Activated CD4-positive, alpha-beta T cell treated with anti-CD3 and anti-CD28 coated beads, Interleukin-2, amount 10 ng/mL, durations not matched to agents 24 days and 14 days (primary cell): ENCODE measurements at regions not wholly inside any gene's neighbourhood (a gene's known extent, or its start where the extent isn't known, plus 50 kb on each side); places are given as distances from the start of the nearest gene placed in this dataset.
"Not testable (repeated sequence)": the region's sequence is repeated elsewhere in the genome, so short reads cannot be mapped to it uniquely, and the experiment has no call there.

Source experiments
- DNase-seq: peaks from one replicate; pipeline ENCODE4 v3.0.0; 2022
- H3K27ac Mint-ChIP-seq: one replicate; pipeline ENCODE4 v1.8.0; 2022; ENCODE audit warnings: mild to moderate bottlenecking, mixed read lengths
- H3K27me3 Mint-ChIP-seq: one replicate; pipeline ENCODE4 v1.8.0; 2022; ENCODE audit warnings: mixed read lengths
- H3K36me3 Mint-ChIP-seq: one replicate; pipeline ENCODE4 v1.8.0; 2022; ENCODE audit warnings: low read depth, mild to moderate bottlenecking, mixed read lengths
- H3K4me1 Mint-ChIP-seq: one replicate; pipeline ENCODE4 v1.8.0; 2021; ENCODE audit warnings: mixed read lengths
- H3K4me3 Mint-ChIP-seq: one replicate; pipeline ENCODE4 v1.8.0; 2022; ENCODE audit warnings: mild to moderate bottlenecking, moderate library complexity, mixed read lengths
- H3K9me3 Mint-ChIP-seq: one replicate; pipeline ENCODE4 v1.8.0; 2021; ENCODE audit warnings: mixed read lengths
- intact Hi-C: fragments of 100-400 bp; cut with micrococcal nuclease; formaldehyde crosslinking; loops from one replicate; pipeline ENCODE4 v1.15.1; 2023

DNA sequence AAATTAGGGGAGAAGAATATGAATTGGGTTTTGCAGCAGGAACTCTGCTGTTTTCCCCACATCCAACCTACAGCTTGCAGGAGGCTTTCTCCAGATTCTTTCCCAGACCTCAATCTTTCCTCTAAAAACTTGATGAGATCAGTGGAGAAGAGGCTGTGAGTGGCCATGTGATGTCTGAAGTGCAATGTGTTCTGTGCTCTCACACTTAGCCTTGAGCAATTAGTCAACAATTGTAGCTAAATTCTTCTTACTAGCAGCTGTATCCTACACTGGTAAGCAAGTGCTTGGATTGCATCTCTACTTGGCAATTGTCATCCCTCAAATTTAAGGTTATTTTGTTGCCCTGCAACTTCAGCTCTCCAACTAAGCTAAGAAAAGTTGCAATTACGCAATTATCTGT, 807.3 kb upstream of the RGS18 start:
- H3K4me3 Mint-ChIP-seq = no peak overlapping the region
- no peaks in the 10 kb centered on the region for H3K4me1 Mint-ChIP-seq
- DNase-seq = no peak

DNA sequence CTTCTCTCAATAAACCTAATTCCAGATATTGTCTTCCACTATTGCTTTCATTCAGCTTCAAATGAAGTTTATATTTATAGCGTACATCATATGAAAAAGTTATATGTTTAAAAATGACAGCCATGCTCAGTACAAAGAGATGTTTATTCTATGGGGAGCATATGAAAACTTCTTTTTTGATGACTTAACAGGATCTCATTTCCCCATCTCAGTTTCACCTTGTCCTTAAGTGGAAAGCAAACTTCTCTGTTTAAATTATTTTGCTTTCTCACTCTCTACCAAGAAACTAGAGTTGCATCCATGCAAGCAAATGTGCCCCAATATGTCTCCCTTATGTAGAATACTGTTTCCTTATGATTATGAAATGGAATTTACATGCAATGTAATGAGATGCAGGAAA, 799.5 kb upstream of the RGS18 start:
- Mint-ChIP-seq H3K36me3 (no peaks in the 10 kb centered on the region), H3K4me3 (no peak overlapping the region), H3K27me3 (no peaks in the 10 kb centered on the region), H3K27ac (no peak overlapping the region), H3K4me1 (no peaks in the 10 kb centered on the region), H3K9me3 (no peaks in the 10 kb centered on the region)
- intact Hi-C loops = no loop called here
- no peak for DNase-seq

More for the DNA sequence above, 807.3 kb upstream of the RGS18 start:
- Mint-ChIP-seq H3K27me3 (no peaks in the 10 kb centered on the region), H3K36me3 (no peaks in the 10 kb centered on the region), H3K27ac (no peak overlapping the region), H3K9me3 (peaks cover 5% of the 10 kb centered on the region)
- intact Hi-C loops = no loop called here

DNA sequence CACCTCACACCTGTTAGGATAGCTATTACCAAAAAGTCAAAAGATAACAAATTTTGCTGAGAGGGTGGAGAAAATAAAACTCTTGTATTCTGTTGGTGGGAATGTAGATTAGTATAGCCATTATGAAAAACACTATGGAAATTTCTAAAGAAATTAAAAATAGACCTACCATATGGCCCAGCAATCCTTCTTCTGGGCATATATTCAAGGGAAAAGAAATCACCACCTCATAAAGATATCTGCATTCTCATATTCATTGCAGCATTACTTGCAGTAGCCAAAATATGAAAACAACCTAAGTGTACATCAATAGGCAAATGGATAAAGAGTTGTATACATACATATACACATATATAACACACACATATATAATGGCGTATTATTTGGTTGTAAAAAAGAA, 791.6 kb upstream of the RGS18 start:
- Mint-ChIP-seq H3K36me3 (no peaks in the 10 kb centered on the region), H3K27me3 (no peaks in the 10 kb centered on the region), H3K4me1 (no peaks in the 10 kb centered on the region), H3K4me3 (no peak overlapping the region), H3K27ac (no peak overlapping the region), H3K9me3 (peaks cover 5% of the 10 kb centered on the region)
- intact Hi-C loops = no loop called here
- DNase-seq = no peak

DNA sequence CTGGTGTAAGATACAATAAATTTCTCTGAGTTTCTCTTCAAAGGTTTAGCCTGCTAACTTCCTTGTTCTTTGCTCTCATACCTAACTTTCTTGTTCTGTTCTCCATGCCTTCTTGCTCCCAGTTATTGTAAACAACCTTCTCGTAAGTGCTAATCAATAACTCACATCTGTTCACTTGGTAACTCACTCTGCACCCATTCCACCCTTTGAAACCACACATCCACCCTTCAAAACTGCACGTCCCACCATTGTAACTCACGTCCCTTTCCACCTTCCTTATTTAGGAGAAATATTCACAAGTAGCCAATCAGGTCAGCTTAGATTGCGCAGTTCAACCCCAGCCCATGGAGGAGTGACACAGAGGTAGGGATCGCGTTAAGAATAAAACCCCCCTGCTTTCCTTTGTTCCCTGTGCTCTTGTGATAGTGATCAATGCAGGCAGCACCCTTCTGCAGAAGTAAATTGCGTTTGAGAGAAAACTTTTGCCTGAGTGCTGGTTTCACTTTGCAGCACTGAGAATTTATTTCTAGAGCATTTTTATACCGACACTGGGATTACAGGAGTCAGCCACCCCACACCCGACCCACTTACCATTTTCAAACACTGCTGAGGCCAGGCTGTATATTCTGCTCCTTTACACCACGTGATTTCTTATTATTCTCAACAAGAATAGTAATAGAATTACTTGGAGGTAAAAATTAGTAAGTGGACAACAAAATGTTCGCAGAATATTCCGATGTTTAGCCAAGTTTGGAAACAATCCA, 789.2 kb upstream of the RGS18 start:
- Mint-ChIP-seq H3K4me3 (no peak overlapping the region), H3K4me1 (no peaks in the 10 kb centered on the region), H3K36me3 (no peaks in the 10 kb centered on the region), H3K9me3 (peaks cover 5% of the 10 kb centered on the region), H3K27ac (no peak overlapping the region), H3K27me3 (no peaks in the 10 kb centered on the region)
- no peak for DNase-seq
- intact Hi-C loops = no loop called here

DNA sequence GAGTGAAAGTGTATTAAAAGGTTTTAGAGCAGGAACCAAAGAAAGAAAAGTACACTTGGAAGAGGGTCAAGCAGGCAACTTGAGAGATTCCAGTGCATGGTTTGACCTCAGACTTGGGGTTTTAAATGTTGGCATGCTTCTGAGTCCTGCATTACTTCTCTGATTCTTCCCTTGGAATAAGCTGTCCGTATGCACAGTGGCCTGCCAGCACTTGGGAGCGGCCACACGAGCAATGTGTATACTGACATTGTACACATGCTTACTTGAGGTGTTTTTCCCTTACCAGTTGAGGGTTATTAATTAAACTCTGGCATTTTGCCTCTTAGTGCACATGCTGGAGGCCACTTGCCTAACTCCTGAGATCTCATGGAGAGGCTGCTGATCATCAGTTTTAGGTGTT, 786.6 kb upstream of the RGS18 start:
- no peak for DNase-seq
- peaks cover 12% of the 10 kb centered on the region for H3K9me3 Mint-ChIP-seq
- H3K27me3 Mint-ChIP-seq = no peaks in the 10 kb centered on the region
- H3K27ac Mint-ChIP-seq = no peak overlapping the region
- no peak overlapping the region for H3K4me3 Mint-ChIP-seq
- no peaks in the 10 kb centered on the region for H3K4me1 Mint-ChIP-seq
- intact Hi-C loops = no loop called here
- H3K36me3 Mint-ChIP-seq = no peaks in the 10 kb centered on the region

DNA sequence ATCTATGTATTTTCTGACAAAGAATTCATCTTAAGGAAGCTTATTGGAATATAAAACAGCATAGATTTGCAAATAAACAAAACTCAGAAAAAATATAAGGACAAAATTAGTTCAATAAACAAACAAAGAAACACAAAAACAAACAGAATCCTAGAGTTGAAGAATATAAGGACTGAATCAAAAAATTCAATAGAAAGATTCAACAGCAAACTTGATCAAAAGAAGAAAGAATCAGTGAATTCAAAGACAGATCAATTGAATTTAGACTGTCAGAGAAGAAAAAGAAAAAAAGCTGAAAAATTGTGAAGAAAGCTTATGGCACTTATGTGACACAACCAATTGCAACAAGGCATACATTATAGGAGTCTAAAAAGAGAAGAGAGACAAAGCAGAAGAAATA, 770.0 kb upstream of the RGS18 start:
- intact Hi-C loops = no loop called here
- Mint-ChIP-seq H3K4me3 (no peak overlapping the region), H3K9me3 (no peaks in the 10 kb centered on the region), H3K4me1 (no peaks in the 10 kb centered on the region), H3K27me3 (no peaks in the 10 kb centered on the region), H3K36me3 (no peaks in the 10 kb centered on the region), H3K27ac (no peak overlapping the region)
- no peak for DNase-seq

DNA sequence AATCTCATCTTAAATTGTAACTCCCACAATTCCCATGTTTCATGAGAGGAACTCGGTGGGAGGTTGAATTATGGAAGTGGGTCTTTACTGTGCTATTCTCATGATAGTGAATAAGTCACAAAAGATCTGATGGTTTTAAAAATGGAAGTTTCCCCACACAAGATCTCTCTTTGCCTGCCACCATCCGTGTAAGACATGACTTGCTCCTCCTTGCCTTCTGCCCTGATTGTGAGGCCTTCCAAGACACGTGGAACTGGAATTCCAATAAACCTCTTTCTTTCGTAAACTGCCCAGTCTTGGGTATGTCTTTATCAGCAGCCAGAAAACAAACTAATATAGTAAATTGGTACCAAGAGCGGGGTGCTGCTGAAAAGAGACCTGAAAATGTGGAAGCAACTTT, 761.6 kb upstream of the RGS18 start:
- no peaks in the 10 kb centered on the region for H3K4me1 Mint-ChIP-seq
- no peaks in the 10 kb centered on the region for H3K27me3 Mint-ChIP-seq
- H3K4me3 Mint-ChIP-seq = no peak overlapping the region
- H3K9me3 Mint-ChIP-seq = peaks cover 3% of the 10 kb centered on the region
- H3K27ac Mint-ChIP-seq = no peak overlapping the region
- intact Hi-C loops = no loop called here
- H3K36me3 Mint-ChIP-seq = no peaks in the 10 kb centered on the region
- no peak for DNase-seq

DNA sequence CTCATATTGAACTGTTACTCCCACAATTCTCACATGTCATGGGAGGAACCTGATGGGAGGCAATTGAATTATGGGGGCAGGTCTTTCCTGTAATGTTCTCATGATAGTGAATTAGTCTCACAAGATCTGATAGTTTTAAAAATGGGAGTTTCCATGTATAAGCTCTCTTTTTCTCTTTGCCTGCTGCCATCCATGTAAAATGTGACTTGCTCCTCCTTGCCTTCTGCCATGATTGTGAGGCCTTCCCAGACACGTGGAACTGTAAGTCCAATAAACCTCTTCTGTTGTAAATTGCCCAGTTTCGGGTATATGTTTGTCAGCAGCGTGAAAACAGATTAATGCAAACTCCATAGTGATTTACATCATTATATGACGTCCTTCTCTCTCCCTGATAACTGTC, 759.7 kb upstream of the RGS18 start:
- H3K27me3 Mint-ChIP-seq = no peaks in the 10 kb centered on the region
- H3K4me1 Mint-ChIP-seq = no peaks in the 10 kb centered on the region

DNA sequence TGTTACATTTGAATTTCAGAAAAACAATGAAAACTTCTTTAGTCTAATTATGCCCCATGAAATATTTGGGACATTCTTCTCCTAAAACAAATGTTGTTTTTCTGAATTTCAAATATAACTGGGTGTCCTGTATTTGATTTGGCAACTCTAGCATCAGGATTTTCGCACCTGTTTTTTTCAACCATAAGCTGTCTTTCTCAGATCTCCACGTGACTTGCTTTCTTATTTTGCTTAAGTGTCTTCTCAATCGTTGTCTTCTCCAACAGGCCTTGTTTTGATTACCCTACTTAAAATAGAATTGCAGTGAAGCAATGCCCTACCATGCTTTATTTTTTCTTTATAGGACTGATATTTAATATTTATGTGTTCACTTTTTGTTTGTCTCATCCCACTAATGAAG, 752.8 kb upstream of the RGS18 start:
- Mint-ChIP-seq H3K27ac (no peak overlapping the region), H3K9me3 (peaks cover 3% of the 10 kb centered on the region), H3K4me3 (no peak overlapping the region)

More for the DNA sequence above, 759.7 kb upstream of the RGS18 start:
- DNase-seq = no peak
- peaks cover 6% of the 10 kb centered on the region for H3K9me3 Mint-ChIP-seq
- no peak overlapping the region for H3K4me3 Mint-ChIP-seq
- intact Hi-C loops = no loop called here
- no peak overlapping the region for H3K27ac Mint-ChIP-seq
- no peaks in the 10 kb centered on the region for H3K36me3 Mint-ChIP-seq

DNA sequence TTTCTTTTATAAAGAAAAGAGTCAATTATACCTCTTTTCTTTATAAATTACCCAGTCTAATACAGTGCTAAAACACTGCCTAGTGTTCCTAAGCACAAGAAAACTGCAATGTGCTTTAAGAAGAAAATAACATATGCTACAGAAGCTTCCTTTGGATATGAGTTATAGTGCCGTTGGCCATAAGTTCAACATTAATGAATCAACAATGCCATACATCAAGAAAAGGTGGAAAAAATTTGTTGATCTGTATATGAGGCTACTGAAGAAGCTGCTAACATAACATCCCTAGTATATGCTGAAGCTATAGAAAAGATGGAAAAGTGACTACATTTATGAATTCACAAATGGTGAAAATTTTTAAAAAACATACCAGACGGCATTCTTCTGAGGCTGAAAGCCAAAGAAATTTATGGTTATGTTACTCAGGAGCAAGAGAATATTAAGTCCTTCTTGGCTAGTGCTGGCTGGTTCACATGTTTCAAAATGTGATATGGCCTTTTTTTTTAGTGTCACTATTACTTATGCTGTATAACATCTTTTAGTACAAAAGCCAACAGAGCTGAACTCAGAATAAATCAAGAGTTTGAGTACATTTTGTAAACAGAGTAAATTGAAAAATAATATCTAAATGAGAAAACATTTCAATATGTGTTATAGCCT, 743.2 kb upstream of the RGS18 start:
- no peak overlapping the region for H3K4me3 Mint-ChIP-seq
- H3K27ac Mint-ChIP-seq = no peak overlapping the region
- DNase-seq = no peak
- no peaks in the 10 kb centered on the region for H3K36me3 Mint-ChIP-seq
- no peaks in the 10 kb centered on the region for H3K27me3 Mint-ChIP-seq
- H3K9me3 Mint-ChIP-seq = no peaks in the 10 kb centered on the region
- H3K4me1 Mint-ChIP-seq = no peaks in the 10 kb centered on the region
- intact Hi-C loops = no loop called here

More for the DNA sequence above, 752.8 kb upstream of the RGS18 start:
- Mint-ChIP-seq H3K4me1 (no peaks in the 10 kb centered on the region), H3K27me3 (no peaks in the 10 kb centered on the region), H3K36me3 (no peaks in the 10 kb centered on the region)
- intact Hi-C loops = no loop called here
- DNase-seq = no peak

DNA sequence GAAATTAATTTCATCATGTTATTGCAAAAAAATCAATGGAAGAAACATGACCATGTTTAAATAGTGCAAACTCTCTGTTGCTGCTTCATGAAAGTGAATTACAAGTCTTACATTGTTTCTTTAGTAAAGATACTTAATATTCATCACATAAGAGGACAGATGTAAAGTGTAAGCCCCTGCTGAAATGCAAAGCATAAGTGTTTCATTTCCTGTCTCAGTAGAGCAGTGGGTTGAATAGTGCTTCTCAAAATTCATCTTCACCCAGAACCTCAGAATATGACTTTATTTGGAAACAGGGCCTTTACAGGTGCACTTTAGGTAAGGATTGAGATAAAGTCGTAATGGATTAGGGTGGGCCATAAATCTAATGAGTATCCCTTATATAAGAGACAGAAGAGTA, 738.4 kb upstream of the RGS18 start:
- H3K27me3 Mint-ChIP-seq = no peaks in the 10 kb centered on the region
- H3K27ac Mint-ChIP-seq = no peak overlapping the region
- H3K9me3 Mint-ChIP-seq = no peaks in the 10 kb centered on the region
- H3K4me3 Mint-ChIP-seq = no peak overlapping the region
- intact Hi-C loops = no loop called here
- no peak for DNase-seq
- no peaks in the 10 kb centered on the region for H3K36me3 Mint-ChIP-seq
- no peaks in the 10 kb centered on the region for H3K4me1 Mint-ChIP-seq

DNA sequence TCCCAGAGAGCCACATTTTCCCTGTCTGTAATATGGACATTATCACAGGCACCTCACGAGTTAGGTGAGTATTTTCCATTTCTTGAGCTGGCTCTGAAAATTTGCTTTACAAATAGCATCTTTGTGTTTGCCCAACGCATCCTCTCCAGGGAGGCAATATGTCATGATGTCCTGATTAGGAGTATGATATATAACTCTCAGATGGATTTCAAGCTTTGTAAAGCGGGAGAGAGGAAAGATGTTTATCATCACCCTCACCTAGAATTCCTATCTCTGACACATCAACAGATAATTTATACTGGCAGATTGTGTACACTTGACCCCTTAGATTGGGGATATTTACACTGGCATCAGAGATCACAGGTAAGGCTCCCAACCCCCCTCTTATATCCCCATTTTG, 730.7 kb upstream of the RGS18 start:
- peaks cover 3% of the 10 kb centered on the region for H3K9me3 Mint-ChIP-seq
- no peaks in the 10 kb centered on the region for H3K27me3 Mint-ChIP-seq
- no peaks in the 10 kb centered on the region for H3K4me1 Mint-ChIP-seq
- DNase-seq = no peak
- no peak overlapping the region for H3K27ac Mint-ChIP-seq
- intact Hi-C loops = no loop called here
- H3K36me3 Mint-ChIP-seq = no peaks in the 10 kb centered on the region
- no peak overlapping the region for H3K4me3 Mint-ChIP-seq

DNA sequence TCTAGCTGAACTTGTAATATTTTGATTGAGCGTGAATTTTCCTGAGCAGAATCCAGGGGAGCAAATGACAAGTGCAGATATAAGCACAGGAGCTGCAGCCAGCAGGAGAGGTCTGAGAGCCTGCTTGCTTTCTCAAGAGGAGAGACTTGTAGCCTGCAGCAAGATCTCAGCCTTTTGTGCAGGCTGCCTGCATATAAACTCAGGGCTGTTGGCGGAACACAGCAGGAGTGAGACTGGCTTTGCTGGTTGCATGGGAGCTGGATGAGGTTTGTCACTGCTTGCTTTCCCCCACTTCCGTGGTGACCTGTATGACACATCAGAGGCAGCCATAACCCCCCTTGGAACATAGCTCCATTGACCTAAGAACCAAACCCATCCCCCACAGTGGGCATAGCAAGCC, 725.4 kb upstream of the RGS18 start:
- DNase-seq = no peak

DNA sequence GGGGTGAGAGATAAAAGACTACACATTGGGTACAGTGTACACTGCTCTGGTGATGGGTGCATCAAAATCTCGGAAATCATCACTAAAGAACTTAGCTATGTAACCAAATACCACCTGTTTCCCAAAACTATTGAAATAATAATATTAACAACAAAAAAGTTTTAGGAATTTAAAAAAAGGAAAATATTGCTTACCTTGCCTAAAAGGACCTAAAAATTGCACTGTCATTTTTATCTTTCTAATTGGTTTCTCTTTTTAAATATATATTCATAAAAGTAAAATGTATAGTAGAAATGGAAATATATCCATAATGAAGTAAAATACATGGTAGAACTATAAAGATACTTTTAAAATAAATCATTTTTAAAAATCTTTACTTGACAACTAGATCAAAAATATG, 719.3 kb upstream of the RGS18 start:
- Mint-ChIP-seq H3K9me3 (no peaks in the 10 kb centered on the region), H3K36me3 (no peaks in the 10 kb centered on the region), H3K4me3 (no peak overlapping the region), H3K4me1 (no peaks in the 10 kb centered on the region), H3K27ac (no peak overlapping the region), H3K27me3 (no peaks in the 10 kb centered on the region)
- DNase-seq = no peak
- intact Hi-C loops = no loop called here

More for the DNA sequence above, 725.4 kb upstream of the RGS18 start:
- Mint-ChIP-seq H3K36me3 (no peaks in the 10 kb centered on the region), H3K4me1 (no peaks in the 10 kb centered on the region), H3K9me3 (peaks cover 5% of the 10 kb centered on the region), H3K27me3 (no peaks in the 10 kb centered on the region), H3K27ac (no peak overlapping the region), H3K4me3 (no peak overlapping the region)
- intact Hi-C loops = no loop called here

DNA sequence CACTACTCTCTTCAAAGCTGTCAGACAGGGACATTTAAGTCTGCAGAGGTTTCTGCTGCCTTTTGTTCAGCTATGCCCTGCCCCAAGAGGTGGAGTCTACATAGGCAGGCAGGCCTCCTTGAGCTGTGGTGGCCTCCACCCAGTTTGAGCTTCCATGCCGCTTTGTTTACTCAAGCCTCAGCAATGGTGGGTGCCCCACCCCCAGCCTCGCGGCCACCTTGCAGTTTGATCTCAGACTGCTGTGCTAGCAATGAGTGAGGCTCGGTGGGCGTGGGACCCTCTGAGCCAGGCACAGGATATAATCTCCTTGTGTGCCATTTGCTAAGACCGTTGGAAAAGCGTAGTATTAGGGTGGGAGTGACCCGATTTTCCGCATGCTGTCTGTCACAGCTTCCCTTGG, 710.0 kb upstream of the RGS18 start:
- H3K27ac Mint-ChIP-seq, H3K4me3 Mint-ChIP-seq, H3K27me3 Mint-ChIP-seq, intact Hi-C loops, DNase-seq, H3K4me1 Mint-ChIP-seq, H3K36me3 Mint-ChIP-seq, H3K9me3 Mint-ChIP-seq: not testable (repeated sequence)
